DMS114 treated with DMSO at 0.1 percent for 48 hours (cell line): ENCODE measurements at regions not wholly inside any gene's neighbourhood (a gene's known extent, or its start where the extent isn't known, plus 50 kb on each side); places are given as distances from the start of the nearest gene placed in this dataset.
"Not testable (repeated sequence)": the region's sequence is repeated elsewhere in the genome, so short reads cannot be mapped to it uniquely, and the experiment has no call there.

Experiments used
- DNase-seq: peaks from one replicate; lab custom pipeline; 2025; ENCODE audit not compliant: unreplicated experiment; lab: John Stamatoyannopoulos, UW

GRCh38 chr5:163941079-163941478 lies 435.7 kb downstream of the MAT2B start:
- DNase-seq, result no peak

GRCh38 chr5:163943546-163943945 lies 438.1 kb downstream of the MAT2B start:
- DNase-seq, result no peak

- no peak for DNase-seq
These were observed 439.3 kb downstream of the MAT2B start for GRCh38 chr5:163944738-163945137.

GRCh38 chr5:163947848-163948666 lies 442.6 kb downstream of the MAT2B start:
- no peak for DNase-seq

- no peak for DNase-seq
These were observed 444.8 kb downstream of the MAT2B start for GRCh38 chr5:163950248-163950647.

- no peak for DNase-seq
These were observed 445.6 kb downstream of the MAT2B start for GRCh38 chr5:163951069-163951468.

- no peak for DNase-seq
These were observed 448.5 kb downstream of the MAT2B start for GRCh38 chr5:163953901-163954300.

- DNase-seq, result not testable (repeated sequence)
These were observed 455.8 kb downstream of the MAT2B start for GRCh38 chr5:163961230-163961629.

- DNase-seq, result no peak
These were observed 458.5 kb downstream of the MAT2B start for GRCh38 chr5:163963881-163964280.

GRCh38 chr5:163964671-163965070 lies 459.3 kb downstream of the MAT2B start:
- no peak for DNase-seq

GRCh38 chr5:163967268-163967667 lies 461.8 kb downstream of the MAT2B start:
- no peak for DNase-seq

- no peak for DNase-seq
These were observed 463.2 kb downstream of the MAT2B start for GRCh38 chr5:163968651-163969050.

- no peak for DNase-seq
These were observed 471.3 kb downstream of the MAT2B start for GRCh38 chr5:163976696-163977095.

- DNase-seq, result no peak
These were observed 473.5 kb downstream of the MAT2B start for GRCh38 chr5:163978897-163979296.

GRCh38 chr5:163988566-163988965 lies 483.1 kb downstream of the MAT2B start:
- no peak for DNase-seq

GRCh38 chr5:163993126-163993525 lies 487.7 kb downstream of the MAT2B start:
- DNase-seq, result no peak

GRCh38 chr5:163995206-163995605 lies 489.8 kb downstream of the MAT2B start:
- no peak for DNase-seq

- no peak for DNase-seq
These were observed 492.5 kb downstream of the MAT2B start for GRCh38 chr5:163997965-163998364.

- no peak for DNase-seq
These were observed 494.8 kb downstream of the MAT2B start for GRCh38 chr5:164000241-164000640.

GRCh38 chr5:164000819-164001218 lies 495.4 kb downstream of the MAT2B start:
- no peak for DNase-seq

- DNase-seq, result no peak
These were observed 496.8 kb downstream of the MAT2B start for GRCh38 chr5:164002214-164002613.

- no peak for DNase-seq
These were observed 497.2 kb downstream of the MAT2B start for GRCh38 chr5:164002628-164003027.

GRCh38 chr5:164005071-164005470 lies 499.7 kb downstream of the MAT2B start:
- no peak for DNase-seq
